NCI-H146 treated with DMSO at 0.1 percent for 48 hours (cell line): ENCODE measurements at regions not wholly inside any gene's neighbourhood (a gene's known extent, or its start where the extent isn't known, plus 50 kb on each side); places are given as distances from the start of the nearest gene placed in this dataset.
"Not testable (repeated sequence)": the region's sequence is repeated elsewhere in the genome, so short reads cannot be mapped to it uniquely, and the experiment has no call there.

Source experiments
- DNase-seq: peaks from one replicate; lab custom pipeline; 2025; ENCODE audit not compliant: unreplicated experiment; lab: John Stamatoyannopoulos, UW

DNA sequence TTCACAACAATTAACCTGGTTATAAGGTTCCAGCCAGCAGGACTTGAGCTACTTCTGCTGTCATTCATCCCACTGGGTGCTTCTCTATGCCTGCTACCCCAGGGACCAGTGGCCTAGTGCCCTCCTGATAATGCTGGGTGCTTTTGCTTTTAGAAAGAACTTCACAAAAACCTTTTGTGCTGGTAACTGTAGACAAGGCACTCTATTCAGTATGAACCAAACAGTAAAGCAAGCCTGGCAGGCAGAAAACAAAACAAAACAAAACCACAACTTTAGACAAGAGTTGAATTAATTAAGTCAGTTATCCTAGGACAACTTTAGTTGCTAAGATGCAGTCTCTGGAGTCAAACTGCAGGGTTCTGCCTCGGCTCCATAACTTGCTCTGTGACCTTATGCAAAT is 61.9 kb upstream of the ADGRL2 start:
- DNase-seq, result no peak

DNA sequence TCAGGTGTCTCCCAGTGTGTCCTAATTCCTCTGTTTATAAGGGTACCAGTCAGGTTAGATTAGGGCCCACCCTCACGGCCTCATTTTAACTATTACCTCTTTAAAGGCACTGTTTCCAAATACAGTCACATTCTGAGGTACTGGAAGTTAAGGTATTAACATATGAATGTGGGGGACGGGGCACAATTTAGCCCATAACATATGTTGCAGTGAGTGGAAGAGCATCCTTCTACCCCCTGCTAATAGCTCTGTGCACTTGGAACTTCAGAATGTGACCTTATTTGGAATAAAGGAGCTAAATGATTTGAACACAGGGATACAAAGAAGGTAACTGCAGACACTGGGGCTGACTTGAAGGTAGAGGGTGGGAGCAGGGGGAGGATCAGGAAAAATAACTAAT is 67.3 kb upstream of the ADGRL2 start:
- DNase-seq, result no peak

DNA sequence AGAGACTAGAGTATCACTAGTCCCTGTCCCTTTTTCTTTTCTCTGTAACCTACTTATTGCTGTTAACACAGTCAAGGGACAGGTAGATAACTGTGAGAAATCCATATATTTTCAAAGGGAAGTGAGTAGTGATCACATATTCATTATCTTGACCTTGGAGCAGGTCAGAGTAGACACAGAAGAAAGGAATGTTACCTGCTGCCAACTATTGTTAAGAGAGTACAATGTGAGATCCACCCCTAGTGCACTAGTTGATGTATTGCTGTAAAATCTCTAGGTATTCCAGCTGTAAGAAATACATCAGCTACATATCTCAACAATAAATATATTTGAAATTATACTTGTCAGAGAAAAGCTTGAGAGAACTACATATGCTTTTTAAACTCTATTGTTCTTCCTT is 68.7 kb upstream of the ADGRL2 start:
- DNase-seq, result no peak

DNA sequence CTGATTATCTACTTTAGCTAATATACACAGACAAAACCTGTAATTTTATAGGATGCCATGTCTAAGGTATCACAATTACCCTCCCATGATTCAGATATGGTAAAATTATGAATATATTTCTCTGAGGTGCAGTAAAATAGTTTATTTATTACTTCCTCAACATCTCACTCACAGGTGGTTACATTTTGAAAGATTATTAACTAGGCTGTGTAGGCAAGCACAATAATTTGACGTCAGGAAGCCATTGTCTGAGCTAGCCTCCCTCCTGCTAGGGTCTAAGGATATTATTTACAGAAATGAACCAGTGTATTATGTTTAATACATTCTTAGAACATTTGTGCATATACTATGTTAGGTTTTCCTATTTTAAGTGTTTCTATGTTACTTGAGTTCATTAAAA is 69.9 kb upstream of the ADGRL2 start:
- no peak for DNase-seq

DNA sequence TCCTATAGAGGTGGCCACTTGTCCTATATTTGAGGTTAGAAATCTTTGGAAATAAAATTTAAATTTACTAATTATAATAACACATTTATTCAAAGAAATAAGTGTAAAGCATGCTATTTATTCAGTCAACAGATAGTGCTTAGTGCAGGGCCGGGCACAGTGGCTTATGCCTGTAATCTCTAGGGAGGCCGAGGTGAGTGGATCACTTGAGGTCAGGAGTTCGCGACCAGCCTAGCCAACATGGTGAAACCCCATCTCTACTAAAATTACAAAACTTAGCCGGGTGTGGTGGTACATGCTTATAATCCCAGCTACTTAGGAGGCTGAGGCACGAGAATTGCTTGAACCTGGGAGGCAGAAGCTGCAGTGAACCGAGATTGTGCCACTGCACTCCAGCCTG is 70.4 kb upstream of the ADGRL2 start:
- DNase-seq, result not testable (repeated sequence)

DNA sequence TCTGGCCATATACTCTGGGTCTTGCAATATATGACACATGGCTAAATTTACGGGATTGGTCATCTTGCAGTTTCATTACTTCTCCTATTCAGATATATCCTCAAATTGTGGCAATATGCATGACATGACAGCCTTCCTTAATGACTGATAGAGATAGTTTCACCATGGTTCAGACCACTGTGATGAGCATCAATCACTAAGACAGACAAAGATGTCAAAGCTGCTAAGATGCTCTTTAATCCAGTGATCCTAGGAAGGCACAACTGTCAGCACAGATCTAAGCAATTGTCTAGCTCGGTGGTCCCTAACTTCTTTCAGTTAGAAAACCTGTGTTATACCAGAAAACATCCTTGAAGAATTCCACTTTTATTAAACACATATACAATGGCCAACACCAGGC is 70.9 kb upstream of the ADGRL2 start:
- no peak for DNase-seq

DNA sequence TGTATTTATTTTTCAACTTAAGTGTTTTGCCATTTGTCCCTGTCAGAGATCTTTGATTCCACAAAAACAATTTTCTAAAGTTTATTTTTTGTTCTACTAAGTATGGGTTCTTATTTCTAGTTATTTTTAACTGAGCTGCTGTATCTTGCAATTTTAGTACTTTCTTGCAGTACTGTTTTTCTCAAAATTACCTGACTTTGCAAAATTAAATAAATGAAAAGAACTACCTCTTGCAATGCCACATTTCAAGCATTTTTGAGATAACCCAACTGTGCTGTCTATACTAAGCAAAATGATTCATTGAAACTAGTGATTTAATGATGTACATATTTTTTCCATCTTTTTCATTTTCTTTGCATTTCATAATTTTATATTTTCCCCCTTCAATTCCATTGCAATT is 71.5 kb upstream of the ADGRL2 start:
- no peak for DNase-seq

DNA sequence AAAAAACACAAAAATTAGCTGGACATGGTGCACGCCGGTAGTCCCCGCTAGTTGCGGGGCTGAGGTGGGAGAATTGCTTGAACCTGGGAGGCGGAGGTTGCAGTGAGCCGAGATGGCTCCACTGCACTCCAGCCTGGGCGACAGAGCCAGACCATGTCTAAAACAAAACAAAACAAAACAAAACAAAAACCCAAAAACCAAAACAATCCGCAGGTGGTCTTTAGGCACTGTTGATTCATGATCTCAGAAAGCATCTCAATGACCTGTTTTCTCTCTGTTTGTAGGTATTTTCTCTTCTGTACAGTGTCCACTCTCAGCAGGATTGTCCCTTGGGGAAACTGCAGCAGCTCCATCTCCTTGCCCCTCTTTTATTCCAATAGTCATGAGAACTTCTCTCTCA is 74.9 kb upstream of the ADGRL2 start:
- DNase-seq, result no peak

DNA sequence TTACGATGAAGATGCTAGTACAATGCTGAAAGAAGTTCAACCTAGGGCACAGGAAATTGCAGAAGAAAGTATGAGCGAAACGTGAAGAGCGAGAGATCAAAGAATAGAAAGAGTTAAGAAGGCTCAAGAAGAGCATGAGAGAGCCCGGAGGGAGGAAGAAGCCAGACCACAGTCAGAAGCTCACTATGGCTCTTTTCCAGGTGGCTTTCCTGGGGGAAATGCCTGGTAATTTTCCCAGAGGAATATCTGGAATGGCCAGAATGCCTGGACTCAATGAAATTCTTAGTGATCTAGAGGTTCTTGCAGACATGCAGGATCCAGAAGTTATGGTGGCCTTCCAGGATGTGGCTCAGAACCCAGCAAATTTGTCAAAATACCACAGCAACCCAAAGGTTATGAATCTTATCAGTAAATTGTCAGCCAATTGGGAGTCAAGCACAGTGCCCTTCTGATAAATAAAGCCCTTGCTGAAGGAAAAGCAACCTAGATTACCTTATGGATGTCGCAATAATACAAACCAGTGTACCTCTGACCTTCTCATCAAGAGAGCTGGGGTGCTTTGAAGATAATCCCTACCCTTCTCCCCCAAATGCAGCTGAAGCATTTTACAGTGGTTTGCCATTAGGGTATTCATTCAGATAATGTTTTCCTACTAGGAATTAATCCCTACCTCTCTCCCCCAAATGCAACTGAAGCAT is 78.0 kb upstream of the ADGRL2 start:
- not testable (repeated sequence) for DNase-seq

DNA sequence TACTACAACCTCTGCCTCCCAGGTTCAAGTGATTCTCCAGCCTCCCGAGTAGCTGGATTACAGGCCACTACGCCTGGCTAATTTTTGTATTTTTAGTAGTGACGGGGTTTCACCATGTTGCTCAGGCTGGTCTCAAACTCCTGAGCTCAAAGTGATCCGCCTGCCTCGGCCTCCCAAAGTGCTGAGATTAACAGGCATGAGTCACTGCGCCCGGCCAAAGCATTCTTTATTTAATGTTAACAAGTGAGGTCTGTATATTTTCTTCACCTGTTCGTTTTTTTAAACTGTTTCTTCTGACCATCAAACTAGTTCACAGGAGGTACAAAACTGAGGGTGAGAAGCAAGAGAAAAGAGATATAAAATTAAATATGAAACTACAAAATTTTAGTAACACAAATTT is 80.5 kb upstream of the ADGRL2 start:
- DNase-seq, result not testable (repeated sequence)

DNA sequence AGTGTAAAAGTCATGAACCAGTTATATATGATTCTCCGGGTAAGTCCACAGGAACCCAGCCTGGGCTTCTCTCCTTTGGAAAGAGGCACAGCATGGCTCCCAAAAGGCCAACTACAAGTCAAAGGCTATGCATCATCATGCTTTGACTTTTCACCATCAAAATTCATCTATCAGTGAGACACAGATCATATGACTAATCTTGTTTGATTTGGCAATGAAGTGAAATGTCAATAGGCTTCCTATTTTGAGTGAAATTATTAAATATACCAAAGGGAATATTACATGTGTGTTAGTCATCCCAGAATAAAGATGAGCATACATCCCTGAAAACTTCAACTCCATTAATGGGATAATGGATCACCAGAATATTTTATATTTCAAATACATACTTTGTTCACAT is 83.5 kb upstream of the ADGRL2 start:
- no peak for DNase-seq

DNA sequence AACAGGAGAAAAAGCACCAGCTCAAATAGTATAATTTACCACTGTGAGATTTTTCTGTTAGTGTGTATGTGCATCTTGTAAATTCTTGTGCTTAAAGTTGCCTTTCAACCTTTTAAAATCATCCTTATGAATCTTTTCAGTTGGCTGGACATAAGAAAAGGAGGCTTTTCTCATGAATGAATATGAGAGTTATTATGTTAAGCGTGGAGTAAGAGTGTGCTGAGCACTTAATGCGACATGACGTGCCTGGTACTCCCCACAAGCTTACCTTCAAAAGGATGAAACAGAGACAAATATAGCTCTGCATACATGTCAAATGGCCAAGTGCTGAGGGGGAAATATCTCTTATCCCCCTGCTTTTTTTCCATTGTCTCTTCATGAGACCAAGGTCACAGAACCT is 85.3 kb upstream of the ADGRL2 start:
- no peak for DNase-seq

DNA sequence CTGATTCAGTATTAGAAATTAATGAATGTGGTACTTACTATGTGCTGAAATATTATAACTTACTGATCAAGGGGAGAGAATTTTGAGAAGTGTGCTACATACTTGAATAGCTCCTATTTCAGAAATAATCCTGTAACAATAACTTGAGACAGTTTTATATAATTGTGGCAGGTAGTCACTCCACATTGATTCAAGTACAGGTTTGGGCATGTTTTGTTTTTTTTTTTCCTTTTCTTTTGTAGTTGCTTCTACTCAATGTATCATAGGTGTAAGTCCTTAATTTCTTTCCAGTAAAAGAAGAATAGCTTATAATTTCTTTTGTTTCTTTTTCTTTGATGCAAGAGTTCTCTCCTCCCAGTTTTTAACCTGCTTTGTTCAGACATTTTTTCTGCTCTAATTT is 86.1 kb upstream of the ADGRL2 start:
- no peak for DNase-seq

DNA sequence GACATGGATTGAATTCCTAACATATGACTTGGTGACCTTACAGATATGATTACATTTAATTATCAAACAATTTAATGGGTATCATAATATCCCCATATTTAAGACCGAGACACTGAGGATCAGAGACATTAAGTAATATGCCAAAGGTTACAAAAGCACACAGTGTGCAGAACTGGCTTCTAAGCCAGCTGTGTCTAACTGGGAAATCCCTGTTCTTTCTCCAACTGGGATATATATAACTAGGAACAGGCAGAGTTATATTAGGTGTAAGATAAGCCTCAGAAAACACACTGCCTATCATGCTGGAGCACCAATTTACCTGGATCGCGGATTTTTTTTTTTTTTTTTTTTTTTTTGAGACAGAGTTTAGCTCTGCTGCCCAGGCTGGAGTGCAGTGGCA is 88.3 kb upstream of the ADGRL2 start:
- DNase-seq, result no peak

DNA sequence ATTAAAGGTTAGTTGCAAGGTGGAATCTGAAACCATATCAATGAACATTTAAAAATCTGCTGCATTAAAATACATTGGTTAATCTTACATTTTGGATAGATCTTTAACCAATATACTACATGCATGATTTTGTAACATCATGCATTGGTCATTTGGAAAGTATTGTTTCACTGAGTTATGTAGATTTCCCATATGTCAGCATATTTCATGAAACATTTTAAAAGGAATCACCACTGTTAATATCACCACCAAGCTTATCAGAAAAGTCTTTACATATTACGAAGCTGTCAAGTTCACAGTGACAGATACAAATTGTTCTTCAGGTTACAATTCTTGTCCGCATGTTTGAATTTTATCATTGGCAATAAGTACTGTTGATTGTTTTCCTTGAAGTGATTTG is 89.9 kb upstream of the ADGRL2 start:
- no peak for DNase-seq

DNA sequence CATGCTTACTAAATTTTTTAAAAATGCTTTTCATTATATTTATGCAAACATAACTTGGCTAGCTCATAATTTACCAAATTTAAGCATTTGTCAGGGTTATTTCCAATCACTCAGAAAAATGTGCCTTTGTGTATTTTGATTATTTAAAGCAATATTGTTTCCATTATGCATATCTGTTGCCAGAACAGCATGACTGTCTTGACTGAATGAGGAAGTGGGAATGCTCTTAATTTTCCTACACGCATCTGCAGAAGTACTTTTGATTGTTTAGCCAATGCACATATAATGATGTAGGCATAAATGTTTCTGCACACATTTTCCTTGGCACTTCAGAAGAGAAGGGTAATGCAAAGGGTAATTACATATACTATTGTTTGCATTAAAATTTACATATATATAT is 92.5 kb upstream of the ADGRL2 start:
- no peak for DNase-seq

DNA sequence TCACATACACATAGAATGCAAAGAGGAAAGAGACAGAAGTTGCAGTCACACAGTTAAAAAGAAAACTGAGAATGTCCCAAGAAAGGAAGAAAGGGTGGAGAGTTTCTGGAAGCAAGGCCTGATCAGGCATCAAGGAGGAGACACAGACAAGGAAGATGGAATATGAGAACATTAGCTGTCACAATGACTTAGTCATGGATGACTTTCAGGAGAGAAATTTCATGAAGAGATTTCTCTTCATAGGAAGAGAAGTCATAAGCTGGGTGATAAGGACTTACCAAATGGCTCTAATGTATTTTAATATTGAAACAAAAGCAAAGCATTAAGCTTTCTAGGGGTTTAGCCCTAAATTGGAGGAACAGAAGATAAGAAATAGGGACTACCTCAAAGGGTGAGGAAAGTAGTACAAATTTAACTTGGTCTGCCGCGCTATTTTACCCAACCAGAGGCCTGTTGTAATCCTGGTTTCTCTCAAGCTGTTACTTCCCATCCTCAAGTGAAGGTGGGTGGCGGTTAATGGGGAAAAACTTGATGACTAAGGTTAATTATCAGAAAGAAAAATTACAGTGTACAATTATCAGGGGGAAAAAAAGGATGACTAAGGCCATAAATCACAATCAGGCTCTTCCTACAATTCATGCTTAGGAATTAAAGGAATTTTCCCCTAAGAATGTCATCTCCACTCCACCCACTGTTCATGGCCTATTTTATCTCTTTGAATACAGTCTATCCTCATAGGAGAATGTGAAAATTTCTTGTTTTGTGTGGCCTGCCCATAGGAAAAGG is 93.9 kb upstream of the ADGRL2 start:
- no peak for DNase-seq

DNA sequence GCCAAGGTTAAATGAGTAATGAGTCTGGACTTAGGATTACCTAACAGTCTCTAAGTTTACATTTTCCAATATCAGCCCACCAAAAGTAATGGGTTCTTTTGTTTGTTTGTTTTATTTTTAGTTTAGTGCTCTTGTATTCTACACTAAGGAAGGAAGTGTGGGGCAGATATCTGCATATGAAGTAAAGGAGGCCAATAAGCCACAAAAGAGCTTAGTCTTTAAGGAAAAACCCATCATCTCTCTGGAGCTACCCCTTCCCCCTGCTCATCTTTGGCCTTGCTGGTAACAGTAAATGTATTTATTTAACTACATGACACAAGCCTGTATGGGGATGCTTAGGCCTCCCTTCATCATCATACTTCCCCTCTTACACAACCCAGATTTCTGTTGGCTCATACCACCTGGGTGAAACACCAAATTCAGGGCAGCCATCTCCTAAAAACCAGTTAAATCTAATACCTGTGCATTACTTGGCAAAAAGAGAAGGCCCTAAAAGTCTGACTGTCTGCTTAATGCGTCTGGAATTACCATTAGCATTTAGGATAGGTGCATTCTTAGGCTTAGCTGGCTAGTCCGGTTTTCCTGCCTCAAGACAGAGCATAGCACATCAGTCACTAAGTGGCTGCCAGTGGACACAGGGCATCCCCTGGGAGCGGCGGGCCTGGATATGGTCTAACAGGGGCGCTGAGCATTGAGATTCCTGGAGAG is 96.8 kb upstream of the ADGRL2 start:
- DNase-seq, result no peak

DNA sequence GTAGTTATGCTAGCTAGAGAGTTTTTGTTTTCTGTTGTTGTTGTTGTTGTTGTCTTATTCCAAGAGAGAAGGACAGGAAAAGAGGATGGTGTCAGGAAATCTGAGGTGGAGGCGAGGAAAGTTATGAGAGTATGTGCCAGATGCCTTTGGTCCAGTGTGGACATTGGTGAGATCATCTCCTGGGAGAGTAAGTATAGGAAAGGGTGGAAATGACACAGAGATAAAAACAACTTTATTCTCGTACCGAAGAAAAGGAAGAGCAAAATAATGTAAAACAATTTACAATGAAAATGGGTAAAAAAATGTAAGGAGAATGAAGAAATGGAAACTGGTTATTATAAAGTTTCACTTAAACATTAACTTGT is 97.4 kb upstream of the ADGRL2 start:
- no peak for DNase-seq

DNA sequence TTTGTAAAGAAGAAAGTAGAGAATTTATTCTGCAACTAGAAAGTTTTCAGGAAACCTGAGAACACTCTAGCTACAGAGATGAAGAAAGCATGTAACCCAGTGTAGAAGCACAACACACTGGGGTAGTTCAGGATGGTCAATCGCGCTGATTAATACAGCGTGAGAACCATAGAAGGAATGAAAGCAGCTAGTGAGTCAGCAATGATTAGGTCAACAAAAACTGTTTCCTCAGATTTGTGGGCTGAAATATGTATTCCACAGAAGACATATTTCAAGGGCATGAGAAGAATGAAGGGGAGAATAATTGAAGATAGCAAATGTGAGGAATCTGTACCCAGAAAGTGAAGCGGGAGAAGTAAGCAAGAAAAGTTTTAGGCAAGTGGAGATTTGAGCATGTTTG is 97.8 kb upstream of the ADGRL2 start:
- DNase-seq, result no peak

DNA sequence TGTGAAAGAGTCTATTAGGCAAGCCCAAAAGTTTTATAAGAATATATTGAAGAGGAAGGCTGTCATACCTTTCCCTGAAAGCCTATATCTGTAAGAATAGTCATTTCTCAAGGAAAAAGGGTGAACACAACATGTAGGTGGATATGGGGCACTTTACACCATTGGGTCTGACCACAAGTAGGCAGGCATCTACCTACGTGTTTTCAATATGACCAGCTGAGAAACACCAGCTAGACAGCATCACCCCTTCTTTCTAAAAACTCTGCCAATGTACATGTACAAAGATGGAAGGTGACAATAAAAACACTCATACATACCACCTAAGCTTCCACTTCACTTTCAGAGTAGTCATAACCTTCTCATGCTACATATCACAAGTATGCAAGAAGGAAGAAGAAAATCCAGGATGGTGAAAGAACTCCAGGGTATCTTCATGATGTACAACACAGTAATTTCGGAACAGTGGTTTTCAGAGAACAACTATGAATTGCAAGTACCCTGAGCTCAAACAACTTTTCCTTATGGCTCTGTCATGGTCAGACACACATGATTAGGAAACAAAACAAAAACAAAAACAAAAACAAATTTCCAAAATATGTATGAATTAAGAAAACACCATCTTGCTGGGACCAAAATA is 98.5 kb upstream of the ADGRL2 start:
- DNase-seq, result no peak
